ENCODE measurements at regions not wholly inside any gene's neighbourhood (a gene's known extent, or its start where the extent isn't known, plus 50 kb on each side); places are given as distances from the start of the nearest gene placed in this dataset.

- TF ChIP-seq CERS6 (CRISPR knock-in tag; IDR thresholded peaks at IDR 0.05), result no peak
- no peak for TF ChIP-seq MAX (IDR thresholded peaks at IDR 0.05)
- no peak for TF ChIP-seq ZNF207 (IDR thresholded peaks at IDR 0.05; ENCODE audit: borderline replicate concordance)
- no peak for TF ChIP-seq ZBTB26 (CRISPR knock-in tag; IDR thresholded peaks at IDR 0.05; ENCODE audit: borderline replicate concordance)
- TF ChIP-seq CTCF (CRISPR knock-in tag; IDR thresholded peaks at IDR 0.05), result no peak
- no peak for TF ChIP-seq ZSCAN31 (CRISPR knock-in tag; IDR thresholded peaks at IDR 0.05; ENCODE audit: low read depth)
- no peak for TF ChIP-seq CHD2 (IDR thresholded peaks at IDR 0.05; ENCODE audit: low read depth, low read length)
- no peak for TF ChIP-seq PTBP1 (IDR thresholded peaks at IDR 0.05; ENCODE audit: low read depth, low read length, poor library complexity, severe bottlenecking)
- TF ChIP-seq FOXK1 (CRISPR knock-in tag; IDR thresholded peaks at IDR 0.05; ENCODE audit: borderline replicate concordance, low read depth), result no peak
These were observed 523.9 kb downstream of the HAO1 start for GRCh38 chr20:7416382-7416781.
